ENCODE measurements at regions not wholly inside any gene's neighbourhood (a gene's known extent, or its start where the extent isn't known, plus 50 kb on each side); places are given as distances from the start of the nearest gene placed in this dataset.

DNA sequence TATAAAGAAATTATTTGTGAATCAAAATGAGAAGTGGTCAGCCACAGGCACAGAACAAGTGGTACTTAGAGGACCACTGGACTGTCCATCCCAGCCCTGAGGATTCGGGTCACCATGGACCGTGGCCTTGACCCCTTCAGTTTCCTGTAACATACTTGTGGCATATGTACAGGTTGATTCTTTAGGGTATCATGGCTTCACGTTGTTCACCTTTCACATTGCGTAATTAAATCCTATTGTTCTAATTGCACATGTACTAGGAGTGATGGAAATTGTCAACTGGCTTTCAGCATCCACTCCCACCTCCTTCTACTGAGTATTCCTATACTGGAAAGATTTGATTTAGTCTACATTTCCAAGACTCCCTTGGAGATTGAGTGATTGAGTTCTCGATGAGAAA lies 148.3 kb upstream of the GJB5 start:
- TF ChIP-seq, protein P1, sequence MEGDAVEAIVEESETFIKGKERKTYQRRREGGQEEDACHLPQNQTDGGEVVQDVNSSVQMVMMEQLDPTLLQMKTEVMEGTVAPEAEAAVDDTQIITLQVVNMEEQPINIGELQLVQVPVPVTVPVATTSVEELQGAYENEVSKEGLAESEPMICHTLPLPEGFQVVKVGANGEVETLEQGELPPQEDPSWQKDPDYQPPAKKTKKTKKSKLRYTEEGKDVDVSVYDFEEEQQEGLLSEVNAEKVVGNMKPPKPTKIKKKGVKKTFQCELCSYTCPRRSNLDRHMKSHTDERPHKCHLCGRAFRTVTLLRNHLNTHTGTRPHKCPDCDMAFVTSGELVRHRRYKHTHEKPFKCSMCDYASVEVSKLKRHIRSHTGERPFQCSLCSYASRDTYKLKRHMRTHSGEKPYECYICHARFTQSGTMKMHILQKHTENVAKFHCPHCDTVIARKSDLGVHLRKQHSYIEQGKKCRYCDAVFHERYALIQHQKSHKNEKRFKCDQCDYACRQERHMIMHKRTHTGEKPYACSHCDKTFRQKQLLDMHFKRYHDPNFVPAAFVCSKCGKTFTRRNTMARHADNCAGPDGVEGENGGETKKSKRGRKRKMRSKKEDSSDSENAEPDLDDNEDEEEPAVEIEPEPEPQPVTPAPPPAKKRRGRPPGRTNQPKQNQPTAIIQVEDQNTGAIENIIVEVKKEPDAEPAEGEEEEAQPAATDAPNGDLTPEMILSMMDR (conservative IDR thresholded peaks at IDR 0.05): no peak
- no peak for TF ChIP-seq EZH2 (IDR thresholded peaks at IDR 0.05; ENCODE audit: low read depth)

Data from PC-9 (cell line).